ENCODE measurements at regions not wholly inside any gene's neighbourhood (a gene's known extent, or its start where the extent isn't known, plus 50 kb on each side); places are given as distances from the start of the nearest gene placed in this dataset.
"Not testable (repeated sequence)": the region's sequence is repeated elsewhere in the genome, so short reads cannot be mapped to it uniquely, and the experiment has no call there.

- no peak for DNase-seq
- H3K27ac Mint-ChIP-seq, result no peak overlapping the region
Measured at GRCh38 chr13:19123502-19123901, 58.1 kb downstream of the TUBA3C start.

GRCh38 chr13:19117913-19118739, 63.5 kb downstream of the TUBA3C start:
- no peaks in the 10 kb centered on the region for H3K36me3 Mint-ChIP-seq (ENCODE audit: low read depth)
- H3K9me3 Mint-ChIP-seq, result peaks cover 4% of the 10 kb centered on the region
- no peaks in the 10 kb centered on the region for H3K4me1 Mint-ChIP-seq (ENCODE audit: low read depth)
- H3K4me3 Mint-ChIP-seq, result no peak overlapping the region
- H3K27ac Mint-ChIP-seq, result no peak overlapping the region
- DNase-seq, result no peak
- H3K27me3 Mint-ChIP-seq, result no peaks in the 10 kb centered on the region

More at GRCh38 chr13:19123502-19123901, 58.1 kb downstream of the TUBA3C start:
- Mint-ChIP-seq H3K36me3 (ENCODE audit: low read depth) (no peaks in the 10 kb centered on the region), H3K27me3 (peaks cover 2% of the 10 kb centered on the region), H3K9me3 (peaks cover 4% of the 10 kb centered on the region), H3K4me1 (ENCODE audit: low read depth) (no peaks in the 10 kb centered on the region), H3K4me3 (no peak overlapping the region)

GRCh38 chr13:19109225-19109624, 72.4 kb downstream of the TUBA3C start:
- H3K9me3 Mint-ChIP-seq; H3K36me3 Mint-ChIP-seq (ENCODE audit: low read depth); DNase-seq; H3K4me3 Mint-ChIP-seq; H3K27me3 Mint-ChIP-seq; H3K27ac Mint-ChIP-seq; H3K4me1 Mint-ChIP-seq (ENCODE audit: low read depth): not testable (repeated sequence)

GRCh38 chr13:19103140-19103539, 78.5 kb downstream of the TUBA3C start:
- peaks cover 4% of the 10 kb centered on the region for H3K9me3 Mint-ChIP-seq

GRCh38 chr13:19093369-19093768, 88.3 kb downstream of the TUBA3C start:
- DNase-seq, result no peak
- no peak overlapping the region for H3K4me3 Mint-ChIP-seq
- no peaks in the 10 kb centered on the region for H3K4me1 Mint-ChIP-seq (ENCODE audit: low read depth)
- H3K27ac Mint-ChIP-seq, result no peak overlapping the region
- H3K9me3 Mint-ChIP-seq, result no peaks in the 10 kb centered on the region
- H3K27me3 Mint-ChIP-seq, result no peaks in the 10 kb centered on the region
- no peaks in the 10 kb centered on the region for H3K36me3 Mint-ChIP-seq (ENCODE audit: low read depth)

More at GRCh38 chr13:19103140-19103539, 78.5 kb downstream of the TUBA3C start:
- no peaks in the 10 kb centered on the region for H3K4me1 Mint-ChIP-seq (ENCODE audit: low read depth)
- H3K27me3 Mint-ChIP-seq, result no peaks in the 10 kb centered on the region
- no peak for DNase-seq
- H3K36me3 Mint-ChIP-seq (ENCODE audit: low read depth), result no peaks in the 10 kb centered on the region
- H3K27ac Mint-ChIP-seq, result no peak overlapping the region
- no peak overlapping the region for H3K4me3 Mint-ChIP-seq

- Mint-ChIP-seq H3K4me1 (ENCODE audit: low read depth) (no peaks in the 10 kb centered on the region), H3K36me3 (ENCODE audit: low read depth) (no peaks in the 10 kb centered on the region), H3K27ac (no peak overlapping the region), H3K4me3 (no peak overlapping the region), H3K27me3 (no peaks in the 10 kb centered on the region), H3K9me3 (no peaks in the 10 kb centered on the region)
- DNase-seq, result no peak
Measured at GRCh38 chr13:19090495-19090894, 91.1 kb downstream of the TUBA3C start.

GRCh38 chr13:19089315-19089714, 92.3 kb downstream of the TUBA3C start:
- no peak overlapping the region for H3K27ac Mint-ChIP-seq
- H3K4me3 Mint-ChIP-seq, result no peak overlapping the region
- peaks cover 3% of the 10 kb centered on the region for H3K27me3 Mint-ChIP-seq
- no peaks in the 10 kb centered on the region for H3K4me1 Mint-ChIP-seq (ENCODE audit: low read depth)
- no peaks in the 10 kb centered on the region for H3K9me3 Mint-ChIP-seq
- H3K36me3 Mint-ChIP-seq (ENCODE audit: low read depth), result no peaks in the 10 kb centered on the region
- DNase-seq, result no peak

- H3K27ac Mint-ChIP-seq, result no peak overlapping the region
- DNase-seq, result no peak
- H3K27me3 Mint-ChIP-seq, result peaks cover 3% of the 10 kb centered on the region
- no peak overlapping the region for H3K4me3 Mint-ChIP-seq
- no peaks in the 10 kb centered on the region for H3K9me3 Mint-ChIP-seq
- no peaks in the 10 kb centered on the region for H3K4me1 Mint-ChIP-seq (ENCODE audit: low read depth)
- H3K36me3 Mint-ChIP-seq (ENCODE audit: low read depth), result no peaks in the 10 kb centered on the region
Measured at GRCh38 chr13:19088416-19088815, 93.2 kb downstream of the TUBA3C start.

- Mint-ChIP-seq H3K27ac (no peak overlapping the region), H3K4me3 (no peak overlapping the region), H3K27me3 (peaks cover 3% of the 10 kb centered on the region), H3K9me3 (no peaks in the 10 kb centered on the region), H3K36me3 (ENCODE audit: low read depth) (no peaks in the 10 kb centered on the region), H3K4me1 (ENCODE audit: low read depth) (no peaks in the 10 kb centered on the region)
- no peak for DNase-seq
Measured at GRCh38 chr13:19085876-19086275, 95.7 kb downstream of the TUBA3C start.

- Mint-ChIP-seq H3K27ac (no peak overlapping the region), H3K27me3 (peaks cover 3% of the 10 kb centered on the region), H3K36me3 (ENCODE audit: low read depth) (no peaks in the 10 kb centered on the region), H3K4me3 (no peak overlapping the region), H3K9me3 (no peaks in the 10 kb centered on the region), H3K4me1 (ENCODE audit: low read depth) (no peaks in the 10 kb centered on the region)
- DNase-seq, result no peak
Measured at GRCh38 chr13:19085258-19085657, 96.4 kb downstream of the TUBA3C start.

GRCh38 chr13:19083340-19083739, 98.3 kb downstream of the TUBA3C start:
- no peak for DNase-seq

GRCh38 chr13:19075418-19075817, 106.2 kb downstream of the TUBA3C start:
- Mint-ChIP-seq H3K36me3 (ENCODE audit: low read depth) (no peaks in the 10 kb centered on the region), H3K9me3 (peaks cover 11% of the 10 kb centered on the region), H3K4me3 (no peak overlapping the region), H3K27ac (no peak overlapping the region), H3K4me1 (ENCODE audit: low read depth) (no peaks in the 10 kb centered on the region), H3K27me3 (no peaks in the 10 kb centered on the region)
- no peak for DNase-seq

More at GRCh38 chr13:19083340-19083739, 98.3 kb downstream of the TUBA3C start:
- no peak overlapping the region for H3K4me3 Mint-ChIP-seq
- H3K27ac Mint-ChIP-seq, result no peak overlapping the region
- no peaks in the 10 kb centered on the region for H3K4me1 Mint-ChIP-seq (ENCODE audit: low read depth)
- H3K36me3 Mint-ChIP-seq (ENCODE audit: low read depth), result no peaks in the 10 kb centered on the region
- H3K27me3 Mint-ChIP-seq, result peaks cover 3% of the 10 kb centered on the region
- peaks cover 2% of the 10 kb centered on the region for H3K9me3 Mint-ChIP-seq

GRCh38 chr13:19074519-19074918, 107.1 kb downstream of the TUBA3C start:
- no peak for DNase-seq
- Mint-ChIP-seq H3K36me3 (ENCODE audit: low read depth) (no peaks in the 10 kb centered on the region), H3K4me3 (no peak overlapping the region), H3K27me3 (no peaks in the 10 kb centered on the region), H3K4me1 (ENCODE audit: low read depth) (no peaks in the 10 kb centered on the region), H3K9me3 (peaks cover 8% of the 10 kb centered on the region), H3K27ac (no peak overlapping the region)

GRCh38 chr13:19074106-19074505, 107.5 kb downstream of the TUBA3C start:
- H3K27me3 Mint-ChIP-seq; H3K4me3 Mint-ChIP-seq; H3K36me3 Mint-ChIP-seq (ENCODE audit: low read depth); DNase-seq; H3K27ac Mint-ChIP-seq; H3K9me3 Mint-ChIP-seq; H3K4me1 Mint-ChIP-seq (ENCODE audit: low read depth): not testable (repeated sequence)

- DNase-seq; H3K36me3 Mint-ChIP-seq (ENCODE audit: low read depth); H3K9me3 Mint-ChIP-seq; H3K4me1 Mint-ChIP-seq (ENCODE audit: low read depth); H3K27ac Mint-ChIP-seq; H3K4me3 Mint-ChIP-seq; H3K27me3 Mint-ChIP-seq: not testable (repeated sequence)
Measured at GRCh38 chr13:19072956-19073706, 108.5 kb downstream of the TUBA3C start.

Measured in activated T-cell treated with anti-CD3 and anti-CD28 coated beads, Interleukin-2, amount 50 U/mL, for 24 hours (primary cell).